ENCODE measurements at regions not wholly inside any gene's neighbourhood (a gene's known extent, or its start where the extent isn't known, plus 50 kb on each side); places are given as distances from the start of the nearest gene placed in this dataset.

- no peaks in the 10 kb centered on the region for H3K79me2 ChIP-seq (replicated peaks; ENCODE audit: insufficient read depth)
- H3K9me2 ChIP-seq (ENCODE audit: insufficient read depth): 0 out of 2 replicates have a peak, but pooled peaks cover 5% of the 10 kb centered on the region
- H3K4me2 ChIP-seq: peak overlapping the region; percentile 58
- no peaks in the 10 kb centered on the region for H4K20me1 ChIP-seq (replicated peaks; ENCODE audit: insufficient read depth)
- H3K4me3 ChIP-seq: no peak overlapping the region
- no peak overlapping the region for H3K27ac ChIP-seq (ENCODE audit: low read depth)
- no peak overlapping the region for H3K4me3 Mint-ChIP-seq
- H3K9me3 Mint-ChIP-seq: no peaks in the 10 kb centered on the region
- H3K27me3 Mint-ChIP-seq (ENCODE audit: insufficient read depth, low read depth, poor library complexity): peaks cover 15% of the 10 kb centered on the region
- peaks cover 43% of the 10 kb centered on the region for H3K4me1 Mint-ChIP-seq
- TF ChIP-seq POLR2AphosphoS5 (IDR thresholded peaks at IDR 0.05; ENCODE audit: low read depth) (no peak), ETS1 (IDR thresholded peaks at IDR 0.05) (no peak), ZNF114 (CRISPR knock-in tag; IDR thresholded peaks at IDR 0.05) (no peak), EZH2phosphoT487 (IDR thresholded peaks at IDR 0.05; ENCODE audit: unreplicated experiment) (no peak), STAT1 (IDR thresholded peaks at IDR 0.05; ENCODE audit: unreplicated experiment) (no peak), ZNF331 (CRISPR knock-in tag; IDR thresholded peaks at IDR 0.05; ENCODE audit: low read depth) (no peak), CREB1 (CRISPR knock-in tag; IDR thresholded peaks at IDR 0.05; ENCODE audit: low read depth) (no peak), NANOG (IDR thresholded peaks at IDR 0.05; ENCODE audit: borderline replicate concordance) (no peak), REST (IDR thresholded peaks at IDR 0.05; ENCODE audit: unreplicated experiment) (no peak), EZH2 (IDR thresholded peaks at IDR 0.05; ENCODE audit: low read depth, unreplicated experiment) (no peak), JUNB (IDR thresholded peaks at IDR 0.05; ENCODE audit: unreplicated experiment) (no peak)
- TF ChIP-seq, protein P1, sequence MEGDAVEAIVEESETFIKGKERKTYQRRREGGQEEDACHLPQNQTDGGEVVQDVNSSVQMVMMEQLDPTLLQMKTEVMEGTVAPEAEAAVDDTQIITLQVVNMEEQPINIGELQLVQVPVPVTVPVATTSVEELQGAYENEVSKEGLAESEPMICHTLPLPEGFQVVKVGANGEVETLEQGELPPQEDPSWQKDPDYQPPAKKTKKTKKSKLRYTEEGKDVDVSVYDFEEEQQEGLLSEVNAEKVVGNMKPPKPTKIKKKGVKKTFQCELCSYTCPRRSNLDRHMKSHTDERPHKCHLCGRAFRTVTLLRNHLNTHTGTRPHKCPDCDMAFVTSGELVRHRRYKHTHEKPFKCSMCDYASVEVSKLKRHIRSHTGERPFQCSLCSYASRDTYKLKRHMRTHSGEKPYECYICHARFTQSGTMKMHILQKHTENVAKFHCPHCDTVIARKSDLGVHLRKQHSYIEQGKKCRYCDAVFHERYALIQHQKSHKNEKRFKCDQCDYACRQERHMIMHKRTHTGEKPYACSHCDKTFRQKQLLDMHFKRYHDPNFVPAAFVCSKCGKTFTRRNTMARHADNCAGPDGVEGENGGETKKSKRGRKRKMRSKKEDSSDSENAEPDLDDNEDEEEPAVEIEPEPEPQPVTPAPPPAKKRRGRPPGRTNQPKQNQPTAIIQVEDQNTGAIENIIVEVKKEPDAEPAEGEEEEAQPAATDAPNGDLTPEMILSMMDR (conservative IDR thresholded peaks at IDR 0.05; ENCODE audit: low read depth in 2 of 2): no peak
- TF ChIP-seq, protein P2, sequence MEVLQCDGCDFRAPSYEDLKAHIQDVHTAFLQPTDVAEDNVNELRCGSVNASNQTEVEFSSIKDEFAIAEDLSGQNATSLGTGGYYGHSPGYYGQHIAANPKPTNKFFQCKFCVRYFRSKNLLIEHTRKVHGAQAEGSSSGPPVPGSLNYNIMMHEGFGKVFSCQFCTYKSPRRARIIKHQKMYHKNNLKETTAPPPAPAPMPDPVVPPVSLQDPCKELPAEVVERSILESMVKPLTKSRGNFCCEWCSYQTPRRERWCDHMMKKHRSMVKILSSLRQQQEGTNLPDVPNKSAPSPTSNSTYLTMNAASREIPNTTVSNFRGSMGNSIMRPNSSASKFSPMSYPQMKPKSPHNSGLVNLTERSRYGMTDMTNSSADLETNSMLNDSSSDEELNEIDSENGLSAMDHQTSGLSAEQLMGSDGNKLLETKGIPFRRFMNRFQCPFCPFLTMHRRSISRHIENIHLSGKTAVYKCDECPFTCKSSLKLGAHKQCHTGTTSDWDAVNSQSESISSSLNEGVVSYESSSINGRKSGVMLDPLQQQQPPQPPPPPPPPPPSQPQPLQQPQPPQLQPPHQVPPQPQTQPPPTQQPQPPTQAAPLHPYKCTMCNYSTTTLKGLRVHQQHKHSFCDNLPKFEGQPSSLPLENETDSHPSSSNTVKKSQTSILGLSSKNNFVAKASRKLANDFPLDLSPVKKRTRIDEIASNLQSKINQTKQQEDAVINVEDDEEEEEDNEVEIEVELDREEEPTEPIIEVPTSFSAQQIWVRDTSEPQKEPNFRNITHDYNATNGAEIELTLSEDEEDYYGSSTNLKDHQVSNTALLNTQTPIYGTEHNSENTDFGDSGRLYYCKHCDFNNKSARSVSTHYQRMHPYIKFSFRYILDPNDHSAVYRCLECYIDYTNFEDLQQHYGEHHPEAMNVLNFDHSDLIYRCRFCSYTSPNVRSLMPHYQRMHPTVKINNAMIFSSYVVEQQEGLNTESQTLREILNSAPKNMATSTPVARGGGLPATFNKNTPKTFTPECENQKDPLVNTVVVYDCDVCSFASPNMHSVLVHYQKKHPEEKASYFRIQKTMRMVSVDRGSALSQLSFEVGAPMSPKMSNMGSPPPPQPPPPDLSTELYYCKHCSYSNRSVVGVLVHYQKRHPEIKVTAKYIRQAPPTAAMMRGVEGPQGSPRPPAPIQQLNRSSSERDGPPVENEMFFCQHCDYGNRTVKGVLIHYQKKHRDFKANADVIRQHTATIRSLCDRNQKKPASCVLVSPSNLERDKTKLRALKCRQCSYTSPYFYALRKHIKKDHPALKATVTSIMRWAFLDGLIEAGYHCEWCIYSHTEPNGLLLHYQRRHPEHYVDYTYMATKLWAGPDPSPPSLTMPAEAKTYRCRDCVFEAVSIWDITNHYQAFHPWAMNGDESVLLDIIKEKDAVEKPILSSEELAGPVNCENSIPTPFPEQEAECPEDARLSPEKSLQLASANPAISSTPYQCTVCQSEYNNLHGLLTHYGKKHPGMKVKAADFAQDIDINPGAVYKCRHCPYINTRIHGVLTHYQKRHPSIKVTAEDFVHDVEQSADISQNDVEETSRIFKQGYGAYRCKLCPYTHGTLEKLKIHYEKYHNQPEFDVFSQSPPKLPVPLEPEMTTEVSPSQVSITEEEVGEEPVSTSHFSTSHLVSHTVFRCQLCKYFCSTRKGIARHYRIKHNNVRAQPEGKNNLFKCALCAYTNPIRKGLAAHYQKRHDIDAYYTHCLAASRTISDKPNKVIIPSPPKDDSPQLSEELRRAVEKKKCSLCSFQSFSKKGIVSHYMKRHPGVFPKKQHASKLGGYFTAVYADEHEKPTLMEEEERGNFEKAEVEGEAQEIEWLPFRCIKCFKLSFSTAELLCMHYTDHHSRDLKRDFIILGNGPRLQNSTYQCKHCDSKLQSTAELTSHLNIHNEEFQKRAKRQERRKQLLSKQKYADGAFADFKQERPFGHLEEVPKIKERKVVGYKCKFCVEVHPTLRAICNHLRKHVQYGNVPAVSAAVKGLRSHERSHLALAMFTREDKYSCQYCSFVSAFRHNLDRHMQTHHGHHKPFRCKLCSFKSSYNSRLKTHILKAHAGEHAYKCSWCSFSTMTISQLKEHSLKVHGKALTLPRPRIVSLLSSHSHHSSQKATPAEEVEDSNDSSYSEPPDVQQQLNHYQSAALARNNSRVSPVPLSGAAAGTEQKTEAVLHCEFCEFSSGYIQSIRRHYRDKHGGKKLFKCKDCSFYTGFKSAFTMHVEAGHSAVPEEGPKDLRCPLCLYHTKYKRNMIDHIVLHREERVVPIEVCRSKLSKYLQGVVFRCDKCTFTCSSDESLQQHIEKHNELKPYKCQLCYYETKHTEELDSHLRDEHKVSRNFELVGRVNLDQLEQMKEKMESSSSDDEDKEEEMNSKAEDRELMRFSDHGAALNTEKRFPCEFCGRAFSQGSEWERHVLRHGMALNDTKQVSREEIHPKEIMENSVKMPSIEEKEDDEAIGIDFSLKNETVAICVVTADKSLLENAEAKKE (CRISPR knock-in tag; IDR thresholded peaks at IDR 0.05): no peak
- no peak for ATAC-seq
- H3K27me3 ChIP-seq (ENCODE audit: insufficient read depth): no peaks in the 10 kb centered on the region
- no peaks in the 10 kb centered on the region for H3F3A ChIP-seq (replicated peaks; ENCODE audit: low read depth)
- no peaks in the 10 kb centered on the region for H3K36me3 ChIP-seq (ENCODE audit: insufficient read depth)
- no peaks in the 10 kb centered on the region for H3K36me3 Mint-ChIP-seq (ENCODE audit: low read depth)
- H2AFZ ChIP-seq: peak overlapping the region; percentile 25; the same call in 1 of the 2 replicates
- peaks cover 38% of the 10 kb centered on the region for H3K4me1 ChIP-seq (ENCODE audit: insufficient read depth)
- no peak overlapping the region for H3K27ac Mint-ChIP-seq
- DNase-seq (ENCODE audit: low spot score): no peak
These were observed 99.5 kb upstream of the GJB5 start for GRCh38 chr1:34655206-34655874.

All from GM23338 (cell line).